Lower lobe of right lung (tissue), 2 donors: ENCODE measurements at regions not wholly inside any gene's neighbourhood (a gene's known extent, or its start where the extent isn't known, plus 50 kb on each side); places are given as distances from the start of the nearest gene placed in this dataset.
"Not testable (repeated sequence)": the region's sequence is repeated elsewhere in the genome, so short reads cannot be mapped to it uniquely, and the experiment has no call there.

Experiments
- ATAC-seq, 2 donors: fragments of 200-7000 bp; cut with Tn5 transposase; one replicate each; pipeline ENCODE4 v1.9.1; 2020 to 2022; ENCODE audit warnings: mild to moderate bottlenecking in 2 of 2, moderate library complexity in 2 of 2
- DNase-seq: peaks from one replicate; pipeline ENCODE4 v3.0.0-alpha.2; 2020
- H3K27ac ChIP-seq: fragments of 200-600 bp; one replicate; pipeline ENCODE4 v1.8.0; 2022
- H3K27me3 ChIP-seq: fragments of 200-600 bp; one replicate; pipeline ENCODE4 v1.8.0; 2022; ENCODE audit warnings: low read depth
- H3K36me3 ChIP-seq: fragments of 200-600 bp; one replicate; pipeline ENCODE4 v1.8.0; 2022; ENCODE audit warnings: mild to moderate bottlenecking
- H3K4me1 ChIP-seq: fragments of 200-600 bp; one replicate; pipeline ENCODE4 v1.8.0; 2022
- H3K4me3 ChIP-seq: fragments of 200-600 bp; one replicate; pipeline ENCODE4 v1.8.0; 2022; ENCODE audit warnings: mild to moderate bottlenecking
- H3K9me3 ChIP-seq: fragments of 200-600 bp; one replicate; pipeline ENCODE4 v1.8.0; 2022
- CTCF ChIP-seq: fragments of 200-600 bp; IDR thresholded peaks from one replicate; pipeline ENCODE4 v1.8.0; 2022; ENCODE audit warnings: antibody characterized with exemption, mild to moderate bottlenecking
- intact Hi-C: fragments of 100-400 bp; cut with DNase I; formaldehyde crosslinking; loops from one replicate; pipeline ENCODE4 v1.11.0; 2022
- donor health status: DM: no; HTN: yes; CAD: no; lungs with severe emphysema.

- no peaks in the 10 kb centered on the region for H3K4me1 ChIP-seq
- TF ChIP-seq CTCF, result no peak
- intact Hi-C loops, result no loop called here
- DNase-seq, result no peak
- no peak overlapping the region for H3K27ac ChIP-seq
- no peaks in the 10 kb centered on the region for H3K36me3 ChIP-seq
- no peaks in the 10 kb centered on the region for H3K9me3 ChIP-seq
- no peak overlapping the region for H3K4me3 ChIP-seq
- H3K27me3 ChIP-seq, result no peaks in the 10 kb centered on the region
- ATAC-seq, result no peak
These were observed 224.2 kb upstream of the ANXA10 start for GRCh38 chr4:167868163-167868562.

- DNase-seq, result no peak
- Histone ChIP-seq H3K36me3 (no peaks in the 10 kb centered on the region), H3K4me1 (no peaks in the 10 kb centered on the region), H3K4me3 (no peak overlapping the region), H3K9me3 (no peaks in the 10 kb centered on the region), H3K27me3 (no peaks in the 10 kb centered on the region), H3K27ac (no peak overlapping the region)
- intact Hi-C loops, result no loop called here
- ATAC-seq, result no peak
- TF ChIP-seq CTCF, result no peak
These were observed 218.8 kb upstream of the ANXA10 start for GRCh38 chr4:167873496-167873895.

- H3K4me3 ChIP-seq, DNase-seq, intact Hi-C loops: not testable (repeated sequence)
These were observed 216.2 kb upstream of the ANXA10 start for GRCh38 chr4:167876091-167876490.

GRCh38 chr4:167877826-167878225 lies 214.5 kb upstream of the ANXA10 start:
- intact Hi-C loops, result not testable (repeated sequence)

More at GRCh38 chr4:167876091-167876490, 216.2 kb upstream of the ANXA10 start:
- not testable (repeated sequence) for H3K9me3 ChIP-seq, H3K27ac ChIP-seq, ATAC-seq, H3K4me1 ChIP-seq, H3K36me3 ChIP-seq, H3K27me3 ChIP-seq

GRCh38 chr4:167883266-167883665 lies 209.1 kb upstream of the ANXA10 start:
- Histone ChIP-seq H3K4me3 (no peak overlapping the region), H3K36me3 (no peaks in the 10 kb centered on the region), H3K27ac (no peak overlapping the region), H3K27me3 (no peaks in the 10 kb centered on the region), H3K4me1 (no peaks in the 10 kb centered on the region), H3K9me3 (no peaks in the 10 kb centered on the region)
- DNase-seq (no peak), ATAC-seq (no peak)
- intact Hi-C loops, result no loop called here
- no peak for TF ChIP-seq CTCF

More at GRCh38 chr4:167877826-167878225, 214.5 kb upstream of the ANXA10 start:
- not testable (repeated sequence) for H3K4me1 ChIP-seq, DNase-seq, H3K4me3 ChIP-seq, H3K9me3 ChIP-seq, ATAC-seq, H3K36me3 ChIP-seq, H3K27me3 ChIP-seq, H3K27ac ChIP-seq

GRCh38 chr4:167885071-167885470 lies 207.3 kb upstream of the ANXA10 start:
- intact Hi-C loops, result no loop called here
- no peak for DNase-seq

More at GRCh38 chr4:167885071-167885470, 207.3 kb upstream of the ANXA10 start:
- no peaks in the 10 kb centered on the region for H3K27me3 ChIP-seq
- H3K36me3 ChIP-seq, result no peaks in the 10 kb centered on the region
- no peaks in the 10 kb centered on the region for H3K9me3 ChIP-seq
- ATAC-seq, result no peak
- no peaks in the 10 kb centered on the region for H3K4me1 ChIP-seq
- no peak overlapping the region for H3K27ac ChIP-seq
- H3K4me3 ChIP-seq, result no peak overlapping the region
- TF ChIP-seq CTCF, result no peak
